Astrocyte (in vitro differentiated cells and primary cell): ENCODE measurements at regions not wholly inside any gene's neighbourhood (a gene's known extent, or its start where the extent isn't known, plus 50 kb on each side); places are given as distances from the start of the nearest gene placed in this dataset.

Experiments
- DNase-seq: peaks from one replicate; pipeline ENCODE4 v3.0.0-alpha.2; 2010; ENCODE audit warnings: low read depth
- FAIRE-seq: peaks from 2 replicates; lab custom pipeline; 2011; peaks lifted over from hg19 to GRCh38; lab: Jason Lieb, UNC
- H2AFZ ChIP-seq: 2 replicates; pipeline ENCODE4 v1.6.0; 2012; ENCODE audit warnings: low read depth, low read length, inconsistent platforms
- H3K27ac ChIP-seq: 2 replicates; pipeline ENCODE4 v1.5.1; 2011; ENCODE audit warnings: low read depth, low read length, inconsistent platforms
- H3K27me3 ChIP-seq: 2 replicates; pipeline ENCODE4 v1.6.0; 2011; ENCODE audit warnings: low read length, inconsistent platforms; ENCODE audit not compliant: insufficient read depth
- H3K36me3 ChIP-seq: 2 replicates; pipeline ENCODE4 v1.5.1; 2011; ENCODE audit warnings: low read length, inconsistent platforms; ENCODE audit not compliant: insufficient read depth
- H3K4me1 ChIP-seq: 2 replicates; pipeline ENCODE4 v1.5.1; 2011; ENCODE audit warnings: low read length, inconsistent platforms; ENCODE audit not compliant: insufficient read depth
- H3K4me2 ChIP-seq: 2 replicates; pipeline ENCODE4 v1.6.0; 2012; ENCODE audit warnings: low read length, inconsistent platforms
- H3K4me3 ChIP-seq: 2 replicates; pipeline ENCODE4 v1.5.1; 2011; ENCODE audit warnings: low read depth, mild to moderate bottlenecking, low read length, inconsistent platforms; ENCODE audit not compliant: insufficient read depth
- H3K79me2 ChIP-seq: 2 replicates; pipeline ENCODE4 v1.6.0; 2012; ENCODE audit warnings: mild to moderate bottlenecking, low read length, inconsistent platforms; ENCODE audit not compliant: insufficient read depth
- H3K9ac ChIP-seq: 2 replicates; pipeline ENCODE4 v1.6.0; 2012; ENCODE audit warnings: mild to moderate bottlenecking, low read length, inconsistent platforms
- H3K9me3 ChIP-seq: 2 replicates; pipeline ENCODE4 v1.5.1; 2012; ENCODE audit warnings: low read depth, mild to moderate bottlenecking, low read length, inconsistent platforms; ENCODE audit not compliant: insufficient read depth
- H4K20me1 ChIP-seq: 2 replicates; pipeline ENCODE4 v1.6.0; 2012; ENCODE audit warnings: low read length, inconsistent platforms; ENCODE audit not compliant: insufficient read depth
- H3K27ac Mint-ChIP-seq: one replicate; pipeline ENCODE4 v1.8.0; 2021; ENCODE audit warnings: mild to moderate bottlenecking, mixed read lengths; ENCODE audit not compliant: unreplicated experiment
- H3K27me3 Mint-ChIP-seq: one replicate; pipeline ENCODE4 v1.8.0; 2021; ENCODE audit warnings: low read depth, mixed read lengths; ENCODE audit not compliant: unreplicated experiment
- H3K36me3 Mint-ChIP-seq: one replicate; pipeline ENCODE4 v1.8.0; 2021; ENCODE audit warnings: low read depth, mixed read lengths; ENCODE audit not compliant: unreplicated experiment
- H3K4me1 Mint-ChIP-seq: one replicate; pipeline ENCODE4 v1.8.0; 2021; ENCODE audit warnings: low read depth, mixed read lengths; ENCODE audit not compliant: unreplicated experiment
- H3K4me3 Mint-ChIP-seq: one replicate; pipeline ENCODE4 v1.8.0; 2021; ENCODE audit warnings: mild to moderate bottlenecking, moderate library complexity, mixed read lengths; ENCODE audit not compliant: unreplicated experiment
- H3K9me3 Mint-ChIP-seq: one replicate; pipeline ENCODE4 v1.8.0; 2021; ENCODE audit warnings: mild to moderate bottlenecking, mixed read lengths; ENCODE audit not compliant: unreplicated experiment
- CTCF ChIP-seq: IDR thresholded peaks from 2 replicates; pipeline ENCODE4 v1.5.1; 2011; ENCODE audit warnings: low read depth, mild to moderate bottlenecking, inconsistent platforms, low read length, moderate library complexity; ENCODE audit not compliant: insufficient read depth
- EZH2 ChIP-seq: IDR thresholded peaks from 2 replicates; pipeline ENCODE4 v1.6.1; 2012; ENCODE audit warnings: mild to moderate bottlenecking, low read length, inconsistent platforms; ENCODE audit not compliant: insufficient read depth

DNA sequence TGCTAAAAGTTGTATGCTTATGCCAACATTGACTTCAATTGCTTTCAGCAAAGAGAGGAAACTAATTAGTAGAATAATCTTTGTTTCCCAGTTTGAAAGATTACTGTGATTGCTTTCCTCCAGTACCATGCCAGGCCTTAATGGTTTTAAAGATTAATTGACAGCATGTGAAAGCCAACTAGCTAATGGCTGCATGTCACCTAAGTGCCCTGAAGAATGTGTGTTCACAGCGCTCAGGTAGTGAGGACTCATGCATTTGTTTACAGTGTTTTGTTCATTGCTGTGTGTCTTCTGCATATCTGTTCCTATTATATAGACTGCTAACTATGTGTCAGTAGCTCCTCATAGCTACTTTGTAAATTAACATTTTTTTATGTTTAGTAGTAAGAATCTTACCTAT, 335.6 kb downstream of the LRRIQ3 start:
- Histone ChIP-seq H3K4me3 (no peak overlapping the region), H3K27me3 (no peaks in the 10 kb centered on the region), H2AFZ (no peak overlapping the region), H3K79me2 (no peaks in the 10 kb centered on the region), H3K9ac (no peak overlapping the region), H3K4me1 (no peaks in the 10 kb centered on the region), H3K4me2 (no peak overlapping the region), H3K9me3 (no peaks in the 10 kb centered on the region), H3K36me3 (no peaks in the 10 kb centered on the region), H4K20me1 (no peaks in the 10 kb centered on the region), H3K27ac (no peak overlapping the region)
- peaks cover 3% of the 10 kb centered on the region for H3K4me1 Mint-ChIP-seq
- no peak overlapping the region for H3K4me3 Mint-ChIP-seq
- DNase-seq, result no peak
- H3K27ac Mint-ChIP-seq, result no peak overlapping the region
- H3K9me3 Mint-ChIP-seq, result no peaks in the 10 kb centered on the region
- H3K27me3 Mint-ChIP-seq, result no peaks in the 10 kb centered on the region
- TF ChIP-seq EZH2 (no peak), CTCF (no peak)
- FAIRE-seq, result no peak
- H3K36me3 Mint-ChIP-seq, result no peaks in the 10 kb centered on the region

- Histone ChIP-seq H3K79me2 (no peaks in the 10 kb centered on the region), H3K36me3 (no peaks in the 10 kb centered on the region), H3K9ac (no peak overlapping the region), H3K27me3 (no peaks in the 10 kb centered on the region), H3K9me3 (no peaks in the 10 kb centered on the region), H3K4me2 (no peak overlapping the region), H3K27ac (no peak overlapping the region), H3K4me1 (no peaks in the 10 kb centered on the region), H3K4me3 (no peak overlapping the region), H2AFZ (no peak overlapping the region), H4K20me1 (no peaks in the 10 kb centered on the region)
- Mint-ChIP-seq H3K9me3 (no peaks in the 10 kb centered on the region), H3K4me1 (peaks cover 3% of the 10 kb centered on the region), H3K27ac (no peak overlapping the region), H3K36me3 (no peaks in the 10 kb centered on the region), H3K4me3 (no peak overlapping the region), H3K27me3 (no peaks in the 10 kb centered on the region)
- TF ChIP-seq CTCF (no peak), EZH2 (no peak)
- DNase-seq, result no peak
- FAIRE-seq, result no peak
Measured at GRCh38 chr1:73860421-73860950, 337.5 kb downstream of the LRRIQ3 start.

- H3K9me3 Mint-ChIP-seq, result no peaks in the 10 kb centered on the region
- TF ChIP-seq EZH2, result no peak
- no peak for TF ChIP-seq CTCF
Measured at GRCh38 chr1:73859227-73859626, 338.7 kb downstream of the LRRIQ3 start.

More at GRCh38 chr1:73859227-73859626, 338.7 kb downstream of the LRRIQ3 start:
- H3K4me3 ChIP-seq, result no peak overlapping the region
- no peak overlapping the region for H3K4me3 Mint-ChIP-seq
- H2AFZ ChIP-seq, result no peak overlapping the region
- H3K9ac ChIP-seq, result no peak overlapping the region
- no peaks in the 10 kb centered on the region for H4K20me1 ChIP-seq
- DNase-seq, result no peak
- FAIRE-seq, result no peak
- H3K79me2 ChIP-seq, result no peaks in the 10 kb centered on the region
- peaks cover 3% of the 10 kb centered on the region for H3K4me1 Mint-ChIP-seq
- H3K4me2 ChIP-seq, result no peak overlapping the region
- H3K4me1 ChIP-seq, result no peaks in the 10 kb centered on the region
- H3K27ac Mint-ChIP-seq, result no peak overlapping the region
- no peaks in the 10 kb centered on the region for H3K36me3 ChIP-seq
- no peak overlapping the region for H3K27ac ChIP-seq
- H3K27me3 ChIP-seq, result no peaks in the 10 kb centered on the region
- H3K27me3 Mint-ChIP-seq, result no peaks in the 10 kb centered on the region
- no peaks in the 10 kb centered on the region for H3K36me3 Mint-ChIP-seq
- no peaks in the 10 kb centered on the region for H3K9me3 ChIP-seq
